ENCODE measurements at regions not wholly inside any gene's neighbourhood (a gene's known extent, or its start where the extent isn't known, plus 50 kb on each side); places are given as distances from the start of the nearest gene placed in this dataset.

DNA sequence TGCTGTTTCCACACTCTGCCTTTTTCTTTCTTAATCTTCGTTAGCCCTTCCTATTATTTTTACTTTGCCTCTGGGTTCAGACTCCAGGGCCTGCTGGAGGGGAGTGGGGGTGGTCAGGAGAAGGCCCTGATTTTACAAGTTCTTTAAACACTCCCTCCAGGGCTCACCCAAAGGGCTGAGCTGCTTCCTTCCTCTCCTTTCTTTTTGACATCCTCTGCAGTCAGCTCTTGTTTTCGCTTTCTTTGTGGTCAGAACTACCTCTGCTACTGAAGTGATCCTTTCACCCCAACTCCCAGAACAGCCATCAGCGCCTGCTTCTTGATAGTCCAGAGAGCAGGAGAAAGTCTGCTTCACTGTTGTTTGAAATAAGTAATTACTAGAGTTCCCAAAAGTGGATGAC lies 925.7 kb downstream of the EPHA4 start:
- no peak for DNase-seq (ENCODE audit: low read depth)

DNA sequence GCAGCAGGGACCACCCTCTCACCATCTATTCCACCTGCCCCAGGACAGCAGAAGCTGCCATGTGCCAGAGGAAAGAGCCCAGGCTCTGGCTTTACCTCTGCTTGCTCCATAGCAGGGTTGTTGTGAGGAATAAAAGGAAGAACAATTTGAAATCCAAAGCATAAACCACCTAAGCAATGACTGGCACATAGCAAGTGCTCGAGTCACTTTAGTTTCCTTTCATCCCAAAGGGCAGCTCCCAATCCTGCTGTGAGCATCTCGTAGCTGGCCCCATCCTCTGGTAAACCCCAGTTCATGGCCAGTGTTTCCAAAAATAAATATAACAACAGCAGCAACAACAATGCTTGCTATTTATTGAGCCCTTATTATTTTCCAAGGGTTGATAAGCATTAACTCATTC lies 923.5 kb downstream of the EPHA4 start:
- no peak for DNase-seq (ENCODE audit: low read depth)

DNA sequence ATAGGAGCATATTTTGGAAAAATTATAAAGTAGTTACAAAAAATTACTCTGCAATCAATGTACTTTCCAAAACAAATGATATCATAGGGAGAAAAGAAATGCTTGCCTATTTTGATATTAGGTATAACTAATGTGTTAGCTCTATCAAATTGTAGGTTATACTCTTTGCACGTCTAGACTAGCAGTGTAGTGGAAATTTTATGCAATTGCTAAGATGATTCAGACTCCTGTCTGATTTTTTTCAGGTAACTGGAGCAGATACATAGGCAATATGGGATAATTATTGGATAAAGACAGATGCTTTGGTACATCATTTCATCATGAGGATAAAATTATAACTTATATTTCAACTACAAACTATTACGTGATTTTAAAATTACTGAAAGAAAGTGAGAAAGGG lies 918.3 kb downstream of the EPHA4 start:
- no peak for DNase-seq (ENCODE audit: low read depth)

DNA sequence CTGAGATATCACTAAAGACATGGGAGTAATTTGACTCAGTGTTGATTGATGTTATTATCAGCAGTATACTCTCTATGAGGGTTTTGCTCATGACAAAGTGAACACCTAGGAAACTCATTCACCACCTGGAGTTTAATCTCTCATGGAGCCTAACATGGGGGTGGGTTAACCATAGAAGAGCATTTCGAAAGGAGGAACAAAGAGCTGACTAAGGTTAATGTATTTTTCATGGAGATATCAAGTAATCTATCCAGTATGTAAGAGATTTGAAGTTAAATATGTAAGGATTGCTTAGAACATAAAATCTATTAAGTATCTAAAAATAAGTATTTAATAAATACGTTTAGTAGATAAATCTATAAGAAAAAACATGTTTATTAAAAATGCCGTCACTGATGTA lies 917.8 kb downstream of the EPHA4 start:
- DNase-seq (ENCODE audit: low read depth) = no peak

DNA sequence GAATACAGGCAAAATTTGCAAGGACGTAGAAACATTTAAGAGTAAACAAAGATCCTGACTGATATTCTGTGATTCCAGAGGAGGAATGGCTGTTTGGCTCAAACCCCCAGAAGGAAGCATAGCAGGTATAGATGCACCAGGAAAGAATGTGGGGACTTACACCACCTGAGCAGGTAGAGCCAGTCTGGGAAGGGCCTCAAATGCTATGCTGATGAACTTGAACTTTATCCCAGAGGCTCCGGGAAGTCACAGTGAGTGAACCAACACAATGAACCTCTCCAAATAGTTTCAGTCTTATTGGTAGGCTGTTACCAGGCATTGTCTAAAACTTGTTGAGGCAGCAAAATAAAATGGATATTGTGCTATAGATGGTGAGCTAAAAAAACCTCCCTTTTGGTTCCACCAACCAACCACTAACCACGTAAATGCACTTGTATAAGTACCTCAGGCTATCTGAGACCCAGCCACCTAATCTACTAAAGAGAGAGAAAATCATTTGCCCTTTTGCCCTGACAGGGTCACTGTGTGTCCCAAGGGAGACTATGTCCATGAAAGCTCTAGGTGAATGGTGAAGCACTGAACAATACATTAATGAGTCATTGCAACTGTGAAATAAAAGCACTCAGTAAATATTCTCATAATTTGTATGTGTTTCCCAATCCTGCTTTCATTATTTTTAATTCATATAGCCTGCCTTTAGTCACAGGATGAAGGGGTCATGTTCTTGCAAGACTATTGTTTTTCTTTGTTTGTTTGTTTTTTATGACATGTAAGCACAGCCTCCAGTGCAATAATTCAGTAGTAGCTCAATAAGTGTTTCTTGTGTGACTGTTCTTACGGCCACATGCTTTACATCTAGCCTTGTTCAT lies 911.6 kb downstream of the EPHA4 start:
- no peak for DNase-seq (ENCODE audit: low read depth)

DNA sequence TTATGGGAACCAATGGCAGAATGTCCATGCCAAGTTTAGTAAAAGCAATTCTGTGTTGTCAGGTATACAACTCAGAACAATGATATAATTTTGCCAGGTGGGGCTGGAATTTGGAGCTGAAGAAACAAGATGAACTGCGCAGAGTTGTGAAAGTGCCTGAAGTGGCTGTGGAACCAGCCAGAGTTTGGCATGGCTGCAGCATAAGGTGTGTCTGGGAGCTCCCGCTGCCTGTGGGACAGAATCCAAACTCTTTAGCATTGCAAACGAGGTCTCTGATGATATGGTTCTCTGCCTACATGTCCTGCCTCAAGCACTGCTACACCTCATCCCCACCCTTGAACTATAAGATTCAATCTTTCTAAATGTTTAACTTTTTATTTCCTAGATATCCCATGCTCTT lies 909.7 kb downstream of the EPHA4 start:
- no peak for DNase-seq (ENCODE audit: low read depth)

DNA sequence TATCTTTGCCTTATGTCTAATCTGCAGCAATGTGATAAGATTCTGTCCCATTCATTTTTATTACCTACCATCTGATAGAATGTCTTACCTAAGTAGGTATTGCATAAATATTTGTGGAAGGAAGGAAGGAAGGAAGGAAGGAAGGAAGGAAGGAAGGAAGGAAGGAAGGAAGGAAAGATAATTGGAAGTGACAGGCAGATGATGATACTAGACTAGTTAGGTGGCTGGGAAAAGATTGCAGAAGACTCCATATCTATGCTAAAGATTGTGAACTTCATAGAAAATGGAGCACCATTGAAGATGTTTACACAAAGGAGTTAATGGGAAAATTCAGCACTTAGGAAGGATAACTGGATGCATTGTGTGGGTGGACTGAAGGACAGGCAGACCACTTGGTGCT lies 909.0 kb downstream of the EPHA4 start:
- no peak for DNase-seq (ENCODE audit: low read depth)

DNA sequence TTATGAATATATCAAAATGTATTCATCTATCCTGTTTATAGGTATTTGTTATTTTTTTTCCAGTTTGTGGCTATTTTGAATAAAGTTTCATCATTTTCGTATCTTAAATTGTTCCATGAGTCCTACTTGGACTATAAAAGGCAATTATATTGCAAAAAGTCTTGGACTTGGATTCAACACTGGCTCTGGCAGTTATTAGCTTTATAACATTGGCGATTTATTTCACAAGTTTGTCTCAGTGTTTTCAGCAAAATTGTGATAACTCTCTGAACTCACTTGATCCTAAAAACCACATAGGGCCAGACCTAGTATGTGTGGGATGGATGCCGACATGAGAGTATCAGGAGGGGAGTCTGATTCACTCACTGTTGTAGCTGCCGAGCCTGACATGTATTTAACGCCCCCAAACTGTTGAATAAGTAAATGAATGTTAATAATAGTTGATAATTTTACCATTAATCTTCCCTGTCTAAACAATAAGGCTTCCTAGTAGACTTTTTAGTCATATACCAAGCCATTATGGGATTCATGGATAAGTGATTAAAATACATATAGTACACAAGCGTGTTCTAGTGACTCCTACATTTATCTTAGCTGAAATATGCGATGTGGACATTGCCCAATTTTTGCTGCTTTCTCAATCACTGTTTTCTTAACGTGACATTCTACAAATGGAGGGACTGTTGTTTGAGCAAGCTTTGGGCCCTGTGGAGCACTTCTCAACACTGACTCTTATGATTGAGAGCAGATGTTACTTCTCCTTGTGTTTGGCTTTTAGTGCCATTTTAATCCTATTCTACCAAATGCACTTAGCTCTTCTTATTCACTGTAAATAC lies 907.6 kb downstream of the EPHA4 start:
- DNase-seq (ENCODE audit: low read depth) = no peak

DNA sequence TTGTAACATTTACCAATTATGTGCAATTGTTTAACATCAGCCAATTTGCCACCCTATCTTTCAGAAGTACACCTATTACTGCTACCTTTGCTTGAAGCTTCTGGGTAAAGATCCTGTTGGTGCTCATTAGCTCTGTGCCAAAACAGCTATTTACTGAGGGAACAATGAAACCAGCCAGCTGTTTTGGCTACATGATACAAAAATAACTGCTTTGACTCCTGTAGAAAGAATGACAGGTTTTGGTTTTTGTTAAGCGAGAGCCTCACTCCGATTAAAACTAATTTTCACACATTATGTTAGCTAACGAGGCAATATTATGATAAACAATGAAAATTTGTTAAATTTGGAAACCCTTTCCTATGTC lies 907.0 kb downstream of the EPHA4 start:
- DNase-seq (ENCODE audit: low read depth) = no peak

DNA sequence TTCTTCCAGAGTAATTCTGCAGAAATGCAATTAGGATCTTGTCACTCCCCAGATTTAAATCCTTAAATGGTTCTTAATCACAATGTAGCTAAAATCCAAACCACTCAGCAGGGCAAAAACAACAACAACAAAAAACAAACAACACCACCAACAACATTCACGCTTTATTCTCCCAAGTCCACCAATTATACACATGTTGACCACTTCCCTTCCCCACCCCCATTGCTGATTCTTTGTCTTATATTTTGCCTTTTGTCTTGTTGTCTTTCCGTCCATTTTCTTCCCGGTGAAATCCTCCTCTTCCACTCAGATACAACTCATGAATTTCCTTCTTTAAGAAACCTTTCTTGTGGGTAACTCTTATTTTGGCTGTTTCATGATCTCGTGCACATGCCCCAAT lies 902.8 kb downstream of the EPHA4 start:
- no peak for DNase-seq (ENCODE audit: low read depth)

DNA sequence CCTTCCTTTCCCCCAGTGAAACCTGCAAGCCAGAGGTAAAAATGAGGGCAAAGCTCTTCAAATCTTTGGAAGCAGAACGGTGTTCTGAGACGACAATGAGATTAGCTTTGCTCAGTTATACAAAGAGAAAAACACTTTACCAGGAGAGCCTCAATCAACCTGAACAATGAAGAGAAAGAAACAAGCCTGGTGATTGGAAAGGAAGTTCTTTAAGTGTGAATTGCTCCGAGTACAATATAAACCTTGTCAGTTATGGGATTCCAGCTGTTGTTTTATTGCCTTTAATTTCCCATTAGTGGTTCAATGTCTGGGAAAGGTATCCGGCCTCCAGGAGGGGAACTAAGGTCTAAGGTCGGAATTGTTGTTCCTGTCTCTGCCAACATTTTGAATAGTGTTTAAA lies 901.6 kb downstream of the EPHA4 start:
- no peak for DNase-seq (ENCODE audit: low read depth)

DNA sequence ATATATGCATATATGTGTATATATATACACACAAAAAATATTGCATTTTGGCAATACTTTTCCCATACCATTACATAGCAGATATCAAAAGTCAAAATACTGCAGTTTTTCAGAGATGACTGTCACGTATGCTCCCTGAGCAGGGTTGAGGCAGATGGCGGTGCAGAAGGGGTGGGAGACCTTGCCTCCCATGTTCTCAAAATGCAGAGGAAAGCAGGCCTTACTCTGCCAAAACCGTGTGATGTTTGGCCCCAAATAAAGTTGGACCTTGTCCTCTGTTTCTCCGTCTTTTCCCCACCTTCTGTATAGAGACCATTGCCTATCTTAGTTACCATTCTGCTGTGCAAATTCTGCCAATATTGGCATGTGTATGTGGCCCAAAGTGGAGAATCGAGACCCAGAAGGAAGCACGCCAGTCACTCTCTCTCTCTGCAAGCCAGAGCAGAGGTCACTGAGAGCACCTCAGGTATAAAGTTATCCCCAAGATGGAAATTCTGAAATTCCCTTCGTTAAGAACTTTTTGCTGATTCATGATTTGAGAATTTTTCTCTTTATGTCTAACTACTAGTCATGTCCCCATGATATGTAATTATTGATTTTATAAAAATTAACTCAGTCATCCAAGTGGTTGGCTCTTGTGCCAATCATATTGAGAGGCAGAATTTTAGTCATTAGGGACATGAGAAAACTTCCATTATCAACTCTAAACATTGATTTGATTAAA lies 898.8 kb downstream of the EPHA4 start:
- DNase-seq (ENCODE audit: low read depth) = no peak

DNA sequence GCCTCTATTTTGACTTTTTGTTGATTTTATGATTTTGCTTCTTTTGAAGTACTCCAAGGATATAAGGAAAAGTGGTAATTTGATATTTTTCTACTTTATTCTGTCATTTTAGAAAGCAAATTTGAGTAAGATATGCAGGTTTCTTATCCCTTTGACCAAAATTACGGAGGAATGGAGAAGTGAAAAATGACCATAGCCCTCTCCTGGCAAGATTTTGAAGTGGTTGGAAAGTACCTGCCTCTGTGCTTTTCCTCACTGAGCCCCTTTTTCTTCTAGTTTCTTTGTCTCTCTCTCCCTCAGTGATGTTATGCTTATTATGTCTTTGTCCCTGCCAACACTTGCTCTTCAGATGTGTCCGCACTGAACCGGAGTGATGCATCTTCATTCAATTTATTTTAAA lies 898.1 kb downstream of the EPHA4 start:
- DNase-seq (ENCODE audit: low read depth) = no peak

DNA sequence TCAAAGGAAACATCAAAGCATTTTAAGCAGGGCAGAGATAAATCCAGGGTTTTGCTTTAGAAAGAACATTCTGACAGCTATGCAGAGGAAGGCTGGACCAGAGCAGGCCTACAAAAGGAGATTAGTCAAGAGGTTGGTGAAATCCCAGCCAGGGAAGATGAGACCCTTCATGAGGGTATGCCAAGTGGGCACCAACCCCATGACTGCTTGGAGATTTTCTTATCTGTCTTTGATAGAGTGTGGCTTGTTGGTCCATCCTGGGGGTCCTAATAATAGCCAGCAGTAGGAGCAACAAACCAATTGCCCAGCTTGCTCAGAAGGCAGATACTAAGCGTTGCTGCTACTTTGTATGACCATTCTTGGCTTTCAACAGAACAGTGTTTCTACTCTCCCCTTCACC lies 895.4 kb downstream of the EPHA4 start:
- DNase-seq (ENCODE audit: low read depth) = no peak

DNA sequence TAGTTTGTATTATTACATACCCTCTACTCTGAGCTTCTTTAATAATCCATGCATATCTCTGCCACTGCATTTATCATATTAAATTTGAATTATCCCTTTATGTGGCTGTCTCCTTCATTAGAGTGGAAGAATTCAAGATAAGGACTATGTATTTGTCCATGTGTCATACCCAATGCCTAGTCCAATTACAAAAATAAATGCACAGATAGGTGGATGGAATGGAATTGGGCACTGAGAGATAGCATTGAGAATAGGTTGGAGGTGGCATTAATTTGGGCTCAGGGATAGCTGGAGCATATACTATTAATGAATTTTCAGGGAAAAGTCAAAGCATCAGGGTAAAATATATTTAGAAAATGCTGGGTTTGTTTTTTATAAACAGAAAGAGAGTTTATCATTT lies 893.2 kb downstream of the EPHA4 start:
- no peak for DNase-seq (ENCODE audit: low read depth)

DNA sequence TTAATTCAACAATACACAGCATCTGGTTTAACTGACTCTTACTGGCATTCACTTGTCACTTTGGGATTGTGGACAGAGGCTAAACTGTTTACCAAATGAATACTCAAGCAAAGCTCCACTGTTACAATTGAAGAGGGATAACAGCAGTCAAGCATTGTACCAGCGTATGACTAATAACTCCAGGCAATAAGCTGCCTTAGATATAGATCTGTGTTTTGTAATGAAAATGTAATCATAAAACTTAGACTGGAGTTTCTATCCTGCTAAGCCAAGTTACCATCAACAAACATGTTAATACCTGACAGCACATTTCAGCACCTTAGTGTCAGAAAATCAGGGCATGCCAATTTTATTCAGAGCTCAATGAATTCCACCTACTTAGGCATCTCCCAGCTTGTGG lies 889.5 kb downstream of the EPHA4 start:
- DNase-seq (ENCODE audit: low read depth) = no peak

DNA sequence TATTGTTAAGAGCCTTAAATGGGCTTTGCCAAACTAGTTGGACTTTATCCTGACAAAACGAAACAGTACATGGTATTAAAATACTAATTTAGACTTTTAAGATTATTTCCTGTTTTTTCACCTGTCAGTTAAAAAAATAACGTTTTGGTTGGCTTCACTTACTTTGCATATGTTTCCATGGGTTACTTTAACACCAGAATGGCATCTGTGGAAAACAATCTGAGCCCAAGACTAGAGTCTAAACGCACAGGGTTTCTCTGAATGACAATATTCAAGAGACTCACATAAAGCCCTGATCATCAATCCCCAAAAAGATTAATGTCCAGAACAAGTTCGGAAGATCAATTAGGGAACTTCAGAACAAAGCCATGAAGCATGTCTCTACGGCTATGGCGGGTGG lies 888.0 kb downstream of the EPHA4 start:
- DNase-seq (ENCODE audit: low read depth) = no peak

DNA sequence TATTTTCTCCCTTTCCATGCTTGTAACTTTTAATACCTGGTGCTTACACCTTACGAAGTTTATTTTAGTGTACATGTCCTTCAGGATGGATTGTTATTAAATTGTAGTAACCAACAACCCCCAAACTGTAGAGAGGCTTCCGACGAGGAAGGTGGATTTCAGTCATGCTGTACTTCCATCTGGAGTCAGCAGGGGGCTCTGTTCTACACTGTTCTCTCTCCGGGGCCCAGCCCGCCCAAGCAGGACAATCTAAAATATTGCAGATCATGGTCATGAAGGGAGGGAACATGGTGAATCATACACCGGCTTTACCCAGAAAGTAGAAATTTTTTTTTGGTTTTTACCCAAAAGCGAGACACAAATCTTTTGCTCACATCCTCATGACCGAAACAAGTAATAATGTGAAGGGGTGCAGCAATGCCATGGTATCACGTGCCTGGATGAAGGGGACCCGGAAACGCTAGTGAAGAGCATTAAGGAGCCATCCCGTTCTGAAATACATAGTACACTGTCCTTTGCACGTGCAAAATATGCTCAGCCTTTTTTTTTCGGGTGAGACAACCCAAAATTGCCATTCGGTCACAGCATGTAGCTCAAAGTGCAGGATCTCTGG lies 884.8 kb downstream of the EPHA4 start:
- DNase-seq (ENCODE audit: low read depth) = peak; percentile 35

DNA sequence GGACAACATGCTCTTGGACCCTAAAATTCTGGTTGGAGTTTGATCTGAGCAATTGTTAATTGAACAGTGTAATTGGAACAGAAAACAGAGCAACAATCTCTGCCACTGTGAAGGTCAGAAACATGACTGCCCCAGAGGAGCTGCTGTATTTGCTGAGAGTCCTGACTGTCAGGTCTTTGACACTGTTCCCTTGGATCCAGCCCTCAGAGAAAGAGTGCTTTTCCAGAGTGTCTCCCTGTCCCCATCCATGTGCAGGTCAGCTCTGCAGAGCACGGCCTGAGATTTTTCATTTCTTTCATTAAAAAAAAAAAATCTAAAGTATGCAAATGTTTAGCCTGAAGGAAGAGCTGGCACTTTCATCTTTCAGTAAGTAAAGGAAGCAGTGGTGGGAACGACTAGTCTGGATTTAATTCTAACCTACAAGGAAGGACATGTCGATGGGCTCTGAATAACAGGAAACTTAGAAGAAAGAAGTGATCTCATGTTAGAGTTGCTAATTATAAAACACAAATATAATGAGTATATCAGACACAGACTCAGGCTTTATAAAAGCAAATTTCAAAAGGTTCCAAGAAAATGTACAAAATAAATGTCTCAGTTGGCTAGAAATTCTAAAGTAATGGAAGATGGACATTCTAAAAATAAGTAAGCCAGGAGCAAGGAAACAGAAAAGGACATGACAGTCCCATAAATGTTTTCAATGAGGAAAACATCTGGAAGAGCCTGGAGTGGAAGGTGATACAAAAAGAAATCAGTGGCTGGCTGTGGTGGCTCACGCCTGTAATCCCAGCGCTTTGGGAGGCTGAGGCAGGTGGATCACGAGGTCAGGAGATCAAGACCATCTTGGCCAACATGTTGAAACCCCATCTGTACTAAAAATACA lies 876.5 kb downstream of the EPHA4 start:
- no peak for DNase-seq (ENCODE audit: low read depth)

DNA sequence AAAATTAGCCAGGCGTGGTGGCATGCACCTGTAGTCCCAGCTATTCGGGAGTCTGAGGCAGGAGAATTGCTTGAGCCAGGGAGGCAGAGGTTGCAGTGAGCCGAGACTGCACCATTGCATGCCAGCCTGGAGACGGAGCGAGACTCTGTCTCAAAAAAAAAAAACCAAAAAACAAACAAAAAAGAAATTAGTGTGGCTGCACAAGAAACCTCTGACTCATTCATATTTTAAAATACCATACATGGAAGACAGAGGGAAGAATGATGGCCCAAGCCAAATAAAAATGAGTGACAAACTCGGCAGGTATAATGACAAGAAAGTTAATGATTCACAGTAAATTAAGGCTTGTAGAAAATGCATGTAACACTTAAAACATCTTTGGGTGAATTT lies 875.8 kb downstream of the EPHA4 start:
- no peak for DNase-seq (ENCODE audit: low read depth)

DNA sequence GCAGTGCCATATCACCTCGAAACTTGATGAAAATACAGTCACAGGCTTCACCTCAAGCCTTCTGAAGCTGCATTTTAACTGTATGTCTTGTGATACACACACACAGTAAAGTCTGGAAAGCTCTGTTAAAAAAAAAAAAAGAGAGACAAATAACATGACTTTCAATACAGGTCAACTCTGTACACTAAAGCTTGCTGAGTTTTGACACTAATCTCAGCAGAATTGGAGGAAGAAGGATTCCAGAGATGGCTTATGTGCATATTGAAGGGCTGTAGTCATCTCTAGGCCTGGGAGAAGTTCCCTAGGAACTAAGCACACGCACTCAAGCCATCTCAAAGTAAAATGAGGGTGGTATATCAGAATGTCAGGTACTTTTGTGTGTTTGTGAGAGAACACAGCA lies 875.1 kb downstream of the EPHA4 start:
- no peak for DNase-seq (ENCODE audit: low read depth)

Data from stimulated activated CD8-positive, alpha-beta memory T cell treated with anti-CD3 and anti-CD28 coated beads, Interleukin-12 subunit alpha, Interleukin-12 subunit beta, amount 100 ng/mL, for 1 hour (primary cell).